Panc1 (cell line): ENCODE measurements at regions not wholly inside any gene's neighbourhood (a gene's known extent, or its start where the extent isn't known, plus 50 kb on each side); places are given as distances from the start of the nearest gene placed in this dataset.

Experiments
- ATAC-seq: fragments of 200-7000 bp; cut with Tn5 transposase; 2 replicates; pipeline ENCODE4 v1.9.1; 2020; ENCODE audit warnings: mild to moderate bottlenecking, moderate library complexity
- BruUV-seq: library from RNA; stranded (reverse); fragments of 400-500 nt; replicated peaks from 2 replicates; lab custom pipeline; 2021; lab: Mats Ljungman, UMichigan
- CTCF ChIA-PET: fragments of 300-600 bp; sonication (Branson Sonifier 250); formaldehyde crosslinking; loops from one replicate; lab custom pipeline; 2022; ENCODE audit warnings: antibody characterized with exemption; lab: Charles Lee
- POLR2A ChIA-PET: fragments of 300-600 bp; sonication (Branson Sonifier 250); formaldehyde crosslinking; loops from one replicate; lab custom pipeline; 2022; ENCODE audit warnings: antibody characterized with exemption; lab: Charles Lee
- DNase-seq: peaks from one replicate; pipeline ENCODE4 v3.0.0-alpha.2; 2010; ENCODE audit warnings: low read depth, low spot score
- H3K27ac ChIP-seq: 2 replicates; pipeline ENCODE4 v1.5.1; 2011; ENCODE audit warnings: mild to moderate bottlenecking, low read length, inconsistent platforms
- H3K27me3 ChIP-seq: fragments of 200-500 bp; sonication (Bioruptor generic); 2 replicates; pipeline ENCODE4 v1.6.0; 2014; ENCODE audit warnings: low read length, inconsistent platforms; ENCODE audit not compliant: control insufficient read depth, insufficient read depth
- H3K36me3 ChIP-seq: fragments of 200-500 bp; sonication (Bioruptor generic); 2 replicates; pipeline ENCODE4 v1.5.1; 2014; ENCODE audit warnings: inconsistent platforms, mild to moderate bottlenecking, low read length, moderate library complexity; ENCODE audit not compliant: control insufficient read depth, insufficient read depth
- H3K4me1 ChIP-seq: 2 replicates; pipeline ENCODE4 v1.5.1; 2011; ENCODE audit warnings: inconsistent platforms, mild to moderate bottlenecking, low read length, moderate library complexity; ENCODE audit not compliant: control insufficient read depth, insufficient read depth
- H3K4me3 ChIP-seq, 2 experiments: 2 replicates each; pipeline ENCODE4 v1.5.1; 2011 to 2012; ENCODE audit warnings: low read depth in 2 of 2, low read length in 2 of 2, mild to moderate bottlenecking in 2 of 2, inconsistent platforms in 1 of 2, moderate library complexity in 1 of 2
- H3K9me3 ChIP-seq: fragments of 200-500 bp; sonication (Bioruptor generic); 2 replicates; pipeline ENCODE4 v1.5.1; 2014; ENCODE audit warnings: low read depth, mild to moderate bottlenecking, inconsistent platforms, low read length, moderate library complexity; ENCODE audit not compliant: control insufficient read depth, insufficient read depth
- CTCF ChIP-seq: fragments of 450-650 bp; IDR thresholded peaks from 2 replicates; pipeline ENCODE4 v1.5.1; 2017; ENCODE audit warnings: mild to moderate bottlenecking
- POLR2AphosphoS5 ChIP-seq: IDR thresholded peaks from 2 replicates; pipeline ENCODE4 v1.6.1; 2012; ENCODE audit warnings: mild to moderate bottlenecking, low read depth, low read length, moderate library complexity
- REST ChIP-seq, 2 experiments: IDR thresholded peaks; 2 replicates each; pipeline ENCODE4 v1.6.1; 2011 to 2012; ENCODE audit warnings: low read depth in 2 of 2, control low read depth in 1 of 2, low read length in 1 of 2, mild to moderate bottlenecking in 1 of 2, moderate library complexity in 1 of 2; ENCODE audit not compliant: insufficient read depth in 1 of 2
- SIN3A ChIP-seq: IDR thresholded peaks from 2 replicates; pipeline ENCODE4 v1.6.1; 2012; ENCODE audit warnings: low read depth, mild to moderate bottlenecking, low read length, moderate library complexity, borderline replicate concordance; ENCODE audit not compliant: insufficient read depth
- TCF7L2 ChIP-seq: IDR thresholded peaks from 2 replicates; pipeline ENCODE4 v1.6.1; 2011; ENCODE audit warnings: mild to moderate bottlenecking, low read depth, low read length, inconsistent platforms
- in situ Hi-C: cut with HindIII; loops from 2 replicates; pipeline ENCODE4 v1.10.0; 2016; ENCODE audit warnings: low sequenced_read_pairs, low pct_unique_long_range_greater_than_20kb
- intact Hi-C: fragments of 100-400 bp; cut with micrococcal nuclease; formaldehyde crosslinking; loops from one replicate; pipeline ENCODE4 v1.10.0; 2022; ENCODE audit not compliant: unreplicated experiment

- in situ Hi-C loops: no loop called here
- no peaks in the 10 kb centered on the region for H3K36me3 ChIP-seq
- H3K27ac ChIP-seq: no peak overlapping the region
- H3K27me3 ChIP-seq: no peaks in the 10 kb centered on the region
- no peak for DNase-seq
- ChIA-PET CTCF (no interaction called here), POLR2A (no interaction called here)
- intact Hi-C loops: no loop called here
- H3K4me3 ChIP-seq: no peak overlapping the region
- ATAC-seq: no peak
- no peaks in the 10 kb centered on the region for H3K9me3 ChIP-seq
- H3K4me1 ChIP-seq: no peaks in the 10 kb centered on the region
- no peak for TF ChIP-seq REST (IDR thresholded peaks at IDR 0.05; ENCODE audit: insufficient read depth in 1 of 2, low read depth in 2 of 2, low read length in 1 of 2)
- TF ChIP-seq CTCF: no peak
- no peak for TF ChIP-seq POLR2AphosphoS5
- no peak for TF ChIP-seq SIN3A
- no peak for TF ChIP-seq TCF7L2
- BruUV-seq: no TSS peak
These were observed 160.5 kb upstream of the TRHDE start for GRCh38 chr12:72111706-72112105.

GRCh38 chr12:72133497-72134055, 138.6 kb upstream of the TRHDE start:
- TF ChIP-seq SIN3A (no peak), CTCF (peak; percentile 16; the same call in 1 of the 2 replicates)
- Histone ChIP-seq H3K36me3 (no peaks in the 10 kb centered on the region), H3K4me3 (no peak overlapping the region), H3K9me3 (no peaks in the 10 kb centered on the region), H3K4me1 (no peaks in the 10 kb centered on the region), H3K27ac (no peak overlapping the region), H3K27me3 (no peaks in the 10 kb centered on the region; the same call in none of the 2 replicates)
- ATAC-seq (0 out of 2 replicates have a peak, but pooled peaks have one; percentile 48), DNase-seq (no peak)
- BruUV-seq: no TSS peak
- POLR2A ChIA-PET: no interaction called here
- intact Hi-C loops (no loop called here), in situ Hi-C loops (no loop called here)
- CTCF ChIA-PET: no interaction called here
